ENCODE measurements at regions not wholly inside any gene's neighbourhood (a gene's known extent, or its start where the extent isn't known, plus 50 kb on each side); places are given as distances from the start of the nearest gene placed in this dataset.

DNA sequence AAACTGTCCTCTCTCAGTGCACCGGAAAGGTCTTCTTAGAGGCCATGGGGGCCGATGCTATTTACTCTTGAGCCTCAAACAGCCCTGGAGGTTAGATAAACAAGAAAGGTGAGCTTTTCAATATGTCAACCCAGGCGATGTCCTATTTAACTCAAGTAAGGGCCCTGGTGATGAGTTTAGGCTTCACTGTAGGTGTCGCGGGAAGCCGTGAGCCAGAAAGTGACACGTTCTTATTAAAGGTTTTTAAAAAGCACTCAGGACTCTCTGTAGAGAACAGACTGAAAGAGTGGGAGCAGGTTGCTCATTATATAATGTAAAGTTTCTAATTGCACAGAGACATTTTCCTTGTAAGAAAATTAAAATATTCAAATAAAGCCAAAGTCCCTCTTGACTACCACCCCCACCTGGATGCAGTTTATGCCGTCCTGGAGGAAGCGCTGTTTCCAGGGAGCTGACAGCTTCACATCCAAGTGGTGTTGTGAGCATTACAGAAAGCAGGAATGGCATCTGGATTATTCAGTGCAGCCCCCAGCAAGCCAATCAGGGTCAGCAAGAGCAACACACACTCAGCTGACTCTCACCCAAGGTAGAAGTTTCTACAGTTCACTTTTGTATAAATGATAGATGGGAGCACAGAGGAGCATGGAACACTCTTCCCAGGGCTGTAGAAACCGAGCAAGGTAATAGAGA, 280.3 kb downstream of the DRD1 start:
- DNase-seq: no peak

- no peak for DNase-seq
These were observed 281.9 kb downstream of the DRD1 start for GRCh38 chr5:175162036-175162435.

DNA sequence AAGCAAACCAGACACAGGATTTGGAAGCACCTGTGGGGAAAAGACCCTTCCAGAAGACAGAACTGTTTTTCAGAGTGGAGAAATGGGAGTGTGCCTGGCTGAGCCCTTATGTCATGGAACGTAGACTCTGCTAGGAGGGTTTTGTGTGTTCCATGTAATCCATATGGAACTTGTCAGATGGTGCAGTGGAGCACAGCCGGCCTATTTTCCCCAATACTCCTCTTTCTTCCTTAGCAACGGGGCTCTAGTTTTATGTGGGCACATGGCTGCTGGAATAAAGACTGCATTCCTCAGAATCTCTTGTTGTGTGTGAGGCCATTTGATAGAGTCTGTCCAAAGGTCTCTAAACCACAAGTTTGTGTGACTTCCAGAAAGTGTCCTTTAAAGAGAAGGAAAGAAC, 284.0 kb downstream of the DRD1 start:
- DNase-seq: no peak

GRCh38 chr5:175148636-175149172, 295.3 kb downstream of the DRD1 start:
- no peak for DNase-seq

DNA sequence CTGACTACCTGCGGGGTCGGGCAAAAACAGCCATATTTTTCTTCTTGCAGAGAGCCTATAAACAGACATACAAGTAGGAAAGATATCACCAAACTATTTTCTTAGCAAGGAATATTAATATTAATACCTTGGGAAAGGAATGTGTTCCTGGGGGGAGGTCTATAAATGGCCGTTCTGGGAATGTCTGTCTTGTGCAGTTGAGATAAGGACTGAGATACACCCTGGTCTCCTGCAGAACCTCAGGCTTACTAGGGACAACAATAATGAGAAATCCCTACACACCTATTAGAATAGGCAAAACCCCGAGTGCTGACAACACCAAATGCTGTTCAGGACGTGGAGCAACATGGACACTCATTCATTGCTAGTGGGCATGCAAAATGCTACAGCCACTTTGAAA, 297.2 kb downstream of the DRD1 start:
- no peak for DNase-seq

GRCh38 chr5:175141421-175141820, 302.6 kb downstream of the DRD1 start:
- DNase-seq: no peak

- no peak for DNase-seq
These were observed 310.8 kb downstream of the DRD1 start for GRCh38 chr5:175133185-175133584.

DNA sequence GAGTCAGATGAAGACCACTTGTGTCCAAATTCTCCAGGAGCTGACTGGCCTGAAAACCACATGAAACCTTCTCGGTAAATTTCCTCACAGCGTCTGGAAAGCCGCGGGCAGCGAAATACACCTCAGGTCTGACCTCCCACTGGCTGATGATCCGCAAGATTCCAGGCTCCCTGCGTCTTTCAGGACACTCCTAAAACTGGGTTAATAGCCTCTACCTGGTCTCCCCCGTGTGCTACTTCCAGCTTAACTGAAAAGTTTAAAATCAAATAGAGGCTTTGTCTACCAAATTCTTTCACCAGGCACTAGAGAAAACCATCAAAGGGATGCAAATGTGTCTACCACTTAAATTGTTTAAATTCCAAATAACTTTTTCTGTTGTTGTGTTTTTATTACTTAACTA, 312.6 kb downstream of the DRD1 start:
- DNase-seq: no peak

DNA sequence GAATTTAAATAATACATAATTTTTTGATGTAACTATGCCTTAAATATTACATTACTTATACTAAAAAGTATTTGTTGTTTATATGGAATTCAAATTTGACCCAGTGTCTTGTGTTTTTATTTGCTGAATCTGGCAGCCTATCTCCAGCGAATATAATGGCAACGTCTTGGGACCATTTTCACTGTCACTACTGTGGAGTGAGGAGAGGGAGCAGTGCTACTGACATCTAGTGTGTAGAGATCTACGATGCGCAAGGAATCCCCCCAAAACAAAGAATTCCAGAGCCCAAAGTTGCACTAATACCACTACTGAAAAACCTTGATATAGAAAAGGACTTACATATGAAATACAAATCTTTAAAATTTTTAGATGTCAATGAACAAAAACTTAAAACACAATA, 314.4 kb downstream of the DRD1 start:
- no peak for DNase-seq

GRCh38 chr5:175129121-175129520, 314.9 kb downstream of the DRD1 start:
- no peak for DNase-seq

DNA sequence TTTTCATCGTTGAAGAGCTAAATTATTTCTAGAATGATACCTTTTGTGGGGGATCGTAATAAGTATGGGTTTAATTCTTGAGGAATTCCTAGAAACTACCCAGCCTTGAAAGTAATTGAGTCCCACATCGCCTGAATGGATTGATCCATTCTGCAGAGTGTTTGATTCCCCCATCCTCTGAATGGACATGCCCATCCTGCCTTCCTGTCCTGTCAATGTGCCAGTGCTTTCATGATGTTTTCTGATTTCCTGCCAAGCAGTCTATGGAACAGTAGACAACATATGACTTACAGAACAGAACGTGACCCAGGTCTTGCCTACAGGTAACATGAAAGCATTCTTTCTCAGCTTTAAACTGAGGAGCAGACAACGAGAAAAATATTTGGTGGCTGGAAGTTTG, 319.2 kb downstream of the DRD1 start:
- no peak for DNase-seq

- no peak for DNase-seq
These were observed 319.6 kb downstream of the DRD1 start for GRCh38 chr5:175124251-175124813.

GRCh38 chr5:175123542-175123941, 320.4 kb downstream of the DRD1 start:
- no peak for DNase-seq

GRCh38 chr5:175121457-175121856, 322.5 kb downstream of the DRD1 start:
- no peak for DNase-seq

DNA sequence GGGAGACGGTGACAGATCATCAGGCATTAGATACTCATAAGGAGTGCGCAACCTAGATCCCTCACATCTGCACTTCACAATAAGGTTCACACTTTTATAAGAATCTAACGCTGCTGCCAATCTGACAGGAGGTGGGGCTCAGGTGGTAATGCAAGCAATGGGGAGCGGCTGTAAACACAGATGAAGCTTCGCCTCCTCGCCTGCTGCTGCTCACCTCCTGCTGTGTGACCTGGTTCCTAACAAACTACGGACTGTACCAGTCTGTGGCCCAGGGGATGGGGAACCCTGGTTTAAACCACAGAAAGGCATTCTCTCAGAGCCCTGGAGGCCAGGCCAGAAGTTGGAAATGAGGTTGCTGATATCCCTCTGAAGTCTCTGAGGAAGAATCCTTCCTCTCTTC, 323.6 kb downstream of the DRD1 start:
- DNase-seq: no peak

DNA sequence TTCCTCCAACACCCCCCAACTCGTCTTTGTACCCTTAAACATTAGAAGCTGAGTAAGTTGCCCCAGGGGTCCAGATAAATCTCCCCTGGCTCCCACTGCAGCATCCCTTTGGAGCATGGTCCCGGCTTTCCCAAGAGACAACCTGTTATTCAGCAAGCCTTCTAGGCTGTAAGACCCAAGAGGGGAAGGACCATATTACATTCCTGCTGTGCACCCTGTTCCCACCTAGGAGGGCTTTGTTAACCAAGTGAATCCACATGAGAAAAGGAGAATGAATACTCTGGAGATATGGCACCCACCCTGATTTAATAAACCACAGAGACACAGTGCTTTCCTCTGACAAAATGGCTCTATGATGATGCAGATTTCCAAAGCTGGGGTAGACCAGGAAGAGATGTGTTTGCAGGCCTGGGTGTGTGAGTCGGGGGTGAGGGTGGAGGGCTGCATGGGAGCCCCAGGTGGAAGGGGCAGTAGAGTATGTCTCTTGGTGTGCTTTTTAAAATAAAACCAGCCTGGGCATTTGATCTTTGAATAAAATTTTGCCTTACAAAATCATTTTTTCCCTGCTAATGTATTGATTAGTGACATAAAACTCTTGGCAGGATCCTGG, 325.2 kb downstream of the DRD1 start:
- no peak for DNase-seq

DNA sequence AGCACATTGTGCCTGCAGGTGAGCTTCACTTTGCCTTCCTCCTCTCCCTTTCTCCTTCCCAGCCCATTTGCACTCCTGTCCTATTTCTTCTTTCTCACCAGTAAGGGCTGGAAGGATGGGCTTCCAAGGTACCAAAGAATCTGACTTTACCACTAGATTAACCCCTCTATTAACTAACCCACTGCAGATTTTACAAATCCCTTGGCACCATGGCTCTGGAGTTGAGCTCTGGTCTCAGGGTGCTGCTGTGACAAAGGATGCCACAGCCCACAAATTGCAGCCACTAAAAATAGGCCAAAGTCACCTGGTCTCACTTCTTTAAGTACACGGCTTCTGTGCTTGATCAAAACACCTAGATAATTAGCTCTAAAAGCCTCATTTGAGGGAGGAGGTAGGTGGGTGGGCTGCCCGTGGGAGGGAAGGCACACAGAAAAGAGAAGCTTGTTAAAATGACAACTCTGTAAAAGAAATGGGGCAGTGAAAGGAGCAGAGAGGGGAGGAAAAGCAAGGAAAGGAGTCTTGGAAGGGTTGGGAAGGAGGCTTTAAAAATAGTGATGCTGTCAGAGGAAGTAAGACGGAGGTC, 327.4 kb downstream of the DRD1 start:
- DNase-seq: no peak

GRCh38 chr5:175115831-175116230, 328.2 kb downstream of the DRD1 start:
- no peak for DNase-seq

GRCh38 chr5:175113947-175114346, 330.0 kb downstream of the DRD1 start:
- DNase-seq: no peak

- no peak for DNase-seq
These were observed 334.8 kb downstream of the DRD1 start for GRCh38 chr5:175109058-175109755.

DNA sequence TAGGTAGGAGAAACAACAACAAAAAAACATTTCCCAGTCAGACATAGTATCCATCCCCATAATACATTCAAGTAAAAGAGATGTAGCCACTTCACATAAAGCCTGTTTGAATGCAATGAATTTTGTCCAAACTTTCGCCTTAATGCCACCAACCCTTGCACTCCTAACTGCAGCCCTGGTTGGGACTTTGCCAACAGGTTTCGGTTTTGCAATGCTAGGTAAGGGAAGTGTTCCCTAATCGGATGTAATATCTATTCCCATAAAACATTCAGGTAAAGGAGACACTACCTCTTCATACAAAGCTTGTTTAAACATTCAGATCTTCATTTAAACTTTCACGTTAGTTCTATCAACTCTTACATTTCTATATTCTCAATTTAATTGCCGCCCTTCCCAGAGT, 336.1 kb downstream of the DRD1 start:
- DNase-seq: no peak

GRCh38 chr5:175107028-175107588, 336.9 kb downstream of the DRD1 start:
- no peak for DNase-seq

DNA sequence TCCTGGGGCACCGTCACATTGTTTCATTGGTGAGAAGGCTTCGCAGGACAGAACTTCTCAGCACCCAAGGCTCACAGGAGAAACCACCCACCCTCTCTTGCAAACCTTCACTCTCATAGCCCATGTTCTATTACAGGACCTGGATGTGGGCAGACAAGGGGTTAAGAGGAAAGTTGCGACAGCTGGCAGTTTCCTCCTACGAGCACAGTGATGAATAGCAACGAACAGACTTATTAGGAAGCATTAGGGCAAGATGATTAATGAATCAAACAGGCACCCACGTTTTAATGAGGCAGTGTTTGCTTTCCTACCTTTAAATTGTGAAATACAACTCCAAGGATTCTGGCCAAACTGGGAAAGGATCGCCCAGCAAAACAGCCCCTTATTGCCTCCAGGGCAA, 339.3 kb downstream of the DRD1 start:
- DNase-seq: no peak

Measured in stimulated activated naive CD4-positive, alpha-beta T cell treated with Interleukin-2 at 50 U/mL for 16 hours (primary cell).